ENCODE measurements at regions not wholly inside any gene's neighbourhood (a gene's known extent, or its start where the extent isn't known, plus 50 kb on each side); places are given as distances from the start of the nearest gene placed in this dataset.

DNA sequence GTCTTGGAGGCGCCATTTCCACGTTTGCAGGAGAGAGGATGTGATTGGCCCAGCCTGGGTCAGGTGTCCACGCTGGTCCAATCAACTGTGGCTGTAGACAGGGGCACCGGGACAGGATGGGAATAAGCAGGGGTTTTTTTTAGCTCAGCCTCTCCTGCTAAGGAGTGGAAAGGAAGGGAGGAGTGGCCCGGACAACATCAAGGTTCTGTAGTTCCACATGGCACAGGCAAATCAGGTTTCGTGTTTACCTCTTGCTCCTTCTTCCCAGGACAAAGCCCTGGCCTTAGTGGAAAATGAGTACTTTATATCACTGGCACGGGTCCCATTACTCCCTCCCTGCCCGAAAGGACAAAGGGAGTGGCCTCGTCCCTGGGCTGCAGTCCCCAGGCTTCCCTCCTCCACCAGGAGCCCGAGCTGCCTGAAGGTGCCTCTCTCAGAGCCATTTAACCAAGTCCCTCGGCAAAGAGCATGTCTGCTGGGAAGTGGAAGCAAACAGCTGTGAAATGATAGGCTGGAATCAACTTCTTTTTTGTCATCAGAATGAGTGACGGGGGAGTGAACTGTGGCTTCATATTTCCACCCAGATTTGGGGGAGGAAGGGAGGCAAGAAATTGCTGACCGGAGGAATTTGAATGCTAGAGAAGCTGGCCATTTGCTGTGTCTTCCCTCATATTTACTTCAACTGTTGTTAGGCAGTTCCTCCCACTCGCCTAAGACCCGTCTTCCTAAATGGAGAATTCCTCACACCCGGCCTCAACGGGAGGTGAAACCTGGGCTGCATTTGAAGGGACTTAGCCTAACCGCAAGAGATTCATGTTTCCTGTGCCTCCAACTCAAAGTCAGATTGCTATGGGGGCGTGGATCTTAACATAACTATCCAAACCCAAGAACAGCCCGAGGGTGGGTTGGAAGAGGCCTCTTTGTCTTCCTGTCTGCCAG, 84.9 kb upstream of the SLC44A3 start:
- peak; percentile 62 to 86 (median 79) for DNase-seq

DNA sequence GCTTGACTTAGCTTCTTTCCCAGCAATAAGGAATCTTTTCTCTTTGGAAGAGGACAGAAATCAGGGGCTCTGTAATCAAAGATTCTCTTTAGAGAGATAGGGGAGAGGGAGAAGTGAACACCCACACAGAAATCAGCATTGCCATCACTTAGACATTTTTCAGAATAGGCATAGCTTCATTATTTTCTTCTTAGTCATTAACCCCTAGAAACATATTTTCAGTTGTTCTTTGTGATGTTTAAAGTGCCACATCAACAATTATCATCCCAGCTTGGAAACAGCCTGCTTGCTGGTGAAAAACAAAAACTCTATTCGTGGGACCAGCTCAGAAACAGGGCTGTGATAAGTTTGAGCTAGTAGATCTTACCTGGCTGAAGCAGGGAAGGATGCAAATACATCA, 88.3 kb upstream of the SLC44A3 start:
- DNase-seq = no peak

DNA sequence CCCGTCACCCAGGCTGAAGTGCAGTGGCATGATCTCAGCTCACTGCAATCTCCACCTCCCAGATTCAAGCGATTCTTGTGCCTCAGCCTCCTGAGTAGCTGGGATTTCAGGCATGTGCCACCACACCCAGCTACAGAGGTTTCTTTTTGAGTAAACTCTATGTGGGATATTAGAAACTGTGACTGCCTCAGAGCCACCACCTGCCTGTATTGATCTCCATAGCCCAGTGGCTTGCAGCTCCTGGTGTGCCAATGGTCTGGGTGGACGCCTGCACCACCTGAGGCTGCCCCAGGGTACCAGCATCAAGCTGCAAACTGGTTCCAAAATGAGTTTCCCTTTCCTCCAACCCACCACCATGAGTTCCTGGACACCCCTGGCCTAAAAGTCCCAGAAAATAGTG, 89.7 kb upstream of the SLC44A3 start:
- no peak for DNase-seq

DNA sequence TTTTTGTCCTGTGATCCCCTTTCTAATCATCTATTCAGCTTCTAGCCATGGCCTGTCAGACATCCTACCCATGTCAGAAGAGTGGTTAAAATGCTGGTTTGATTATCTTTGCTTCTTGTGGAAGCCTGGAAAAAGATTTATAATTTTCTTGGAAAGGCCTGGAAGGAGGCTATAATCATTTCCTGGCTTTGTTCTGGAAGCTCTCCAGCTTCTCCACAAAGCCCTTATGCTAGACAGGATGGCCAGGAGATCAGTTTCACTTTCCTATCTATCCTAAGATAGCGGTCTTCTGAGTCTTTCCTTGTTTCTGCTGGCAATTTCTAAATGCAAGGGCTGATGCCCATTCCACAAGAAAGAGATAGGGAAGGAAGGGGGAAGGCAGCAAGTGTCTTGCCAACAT, 90.9 kb upstream of the SLC44A3 start:
- DNase-seq = no peak

DNA sequence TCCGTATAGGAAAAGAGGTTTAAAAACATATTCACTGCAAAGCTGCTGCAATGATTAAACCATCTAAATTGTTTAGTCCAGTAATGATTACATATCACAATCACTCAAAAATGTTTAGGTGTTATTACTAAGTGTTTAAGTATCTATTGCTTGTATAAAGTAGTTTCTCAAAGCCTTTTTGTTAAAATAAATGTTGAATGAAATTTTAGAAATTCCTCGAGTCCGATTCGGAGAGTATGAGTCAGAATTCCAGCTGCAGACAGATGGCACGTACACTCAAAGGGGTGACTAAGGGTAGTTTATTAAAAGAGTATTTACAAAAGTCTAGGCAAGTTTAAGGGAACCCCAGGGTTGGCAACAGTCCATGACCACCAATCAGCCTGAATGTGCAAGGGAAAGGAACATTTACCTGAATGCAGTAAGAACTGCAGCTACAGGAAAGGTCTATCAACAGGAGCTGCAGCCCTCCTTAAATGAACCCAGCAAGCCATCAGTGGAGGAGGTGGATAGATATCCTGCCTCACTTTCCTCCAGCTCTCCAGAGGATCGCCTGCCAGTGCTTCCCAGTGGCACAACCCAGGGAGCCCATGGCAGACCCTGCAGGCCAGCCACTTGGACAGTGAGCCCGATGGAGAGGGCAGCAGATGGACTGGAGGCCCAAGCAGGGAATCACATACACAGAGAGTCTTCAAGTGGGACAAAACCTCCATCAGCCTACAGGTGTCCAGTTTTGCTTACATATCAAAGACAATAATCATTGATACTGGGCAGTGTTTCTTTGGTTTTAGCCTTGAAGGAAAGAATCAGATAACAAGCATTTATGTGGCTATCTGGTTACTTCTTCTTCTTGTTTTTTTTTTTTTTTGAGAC, 92.1 kb upstream of the SLC44A3 start:
- peak in 1 of 4 experiments; percentile 39 for DNase-seq

DNA sequence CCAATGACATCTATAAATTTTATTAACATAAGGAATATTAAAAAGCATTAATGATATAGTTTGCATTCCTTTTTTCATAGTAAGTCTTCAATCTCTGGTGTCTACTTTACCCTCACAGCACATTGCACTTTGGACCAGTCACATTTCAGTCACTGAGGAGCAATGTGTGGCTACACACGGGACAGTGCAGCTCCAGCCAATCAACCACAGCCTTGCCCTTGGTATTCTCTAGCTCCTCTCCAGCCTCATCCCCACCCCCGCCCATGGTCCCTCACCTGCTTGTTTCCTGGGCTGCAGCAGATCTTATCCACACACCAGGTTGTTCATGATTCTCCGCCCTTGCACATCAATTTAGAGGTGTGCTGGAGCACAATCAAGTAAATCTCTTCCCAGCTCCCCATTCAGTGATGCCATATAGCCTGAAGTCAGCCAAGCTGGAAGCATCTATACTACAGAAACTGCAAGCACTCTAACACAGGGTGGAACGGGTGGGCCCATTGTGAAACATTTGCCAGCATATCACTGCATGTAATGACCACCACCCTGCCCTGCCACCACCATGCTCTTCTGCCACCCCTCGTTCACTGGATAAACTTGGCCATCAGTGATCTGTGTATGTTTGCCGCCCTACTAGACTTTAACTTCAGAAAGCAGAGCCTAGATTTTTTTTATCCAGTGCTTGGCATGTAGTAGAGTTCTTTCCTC, 93.0 kb upstream of the SLC44A3 start:
- no peak for DNase-seq

DNA sequence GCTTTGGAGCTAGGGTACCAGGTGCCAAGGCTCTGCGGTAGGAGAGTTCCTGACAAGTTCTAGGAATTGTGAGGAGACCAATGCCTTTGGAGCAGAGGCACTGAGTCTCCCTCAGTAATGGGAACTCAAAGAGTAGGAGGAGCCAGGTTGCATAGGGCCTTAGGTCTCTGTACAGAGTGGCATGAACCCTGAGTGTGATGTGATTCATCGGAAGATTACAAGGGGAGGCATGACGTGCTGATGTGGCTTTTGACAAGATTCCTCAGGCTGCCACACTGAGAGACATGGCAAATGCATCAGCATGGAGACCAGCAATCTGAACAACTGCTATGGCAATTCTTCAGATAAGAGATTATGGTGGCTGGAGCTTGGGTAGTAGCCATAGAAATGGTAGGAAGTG, 94.6 kb upstream of the SLC44A3 start:
- DNase-seq = peak in 3 of 4 experiments; percentile 31 to 55 (median 40)

DNA sequence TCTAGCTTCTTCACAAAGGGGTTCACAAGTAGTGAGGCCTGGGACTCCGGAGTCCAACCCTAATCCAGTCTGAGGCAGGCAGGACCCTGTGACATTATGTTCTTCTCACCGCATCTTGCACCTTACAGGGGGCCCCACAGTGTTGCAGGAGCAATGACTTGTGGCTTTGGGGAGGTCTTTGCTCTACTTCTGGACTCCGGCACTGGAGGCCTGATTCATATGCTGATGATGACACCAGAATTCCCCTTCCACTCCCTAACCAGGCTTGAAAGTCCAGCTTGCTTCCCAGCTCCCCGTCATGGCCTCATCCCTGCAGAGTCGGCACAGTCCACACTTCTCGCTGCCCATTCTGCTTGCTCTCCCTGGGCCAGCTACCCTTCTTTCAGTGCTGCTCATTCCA, 96.3 kb upstream of the SLC44A3 start:
- DNase-seq = peak in 3 of 4 experiments; percentile 33 to 47 (median 41)

DNA sequence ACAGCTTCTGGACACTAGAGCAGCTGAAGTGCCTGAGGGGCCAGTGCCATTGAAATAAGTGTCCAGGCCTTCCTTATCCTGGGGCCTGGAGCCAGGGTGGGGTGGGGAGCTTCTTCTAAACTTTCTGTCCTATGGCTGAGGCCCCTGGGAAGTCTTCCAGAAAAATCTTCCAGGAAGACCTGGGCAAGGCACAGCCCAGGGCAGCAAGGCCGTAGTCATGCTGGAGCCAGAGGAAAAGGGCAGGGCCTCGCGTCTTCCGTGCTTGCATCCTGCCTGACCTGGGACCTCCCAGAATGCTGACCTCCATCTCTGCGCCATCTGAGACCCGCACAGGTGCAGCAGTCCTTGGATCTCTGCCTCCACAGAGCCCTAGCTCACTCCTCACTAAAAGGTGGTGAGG, 96.7 kb upstream of the SLC44A3 start:
- no peak for DNase-seq

DNA sequence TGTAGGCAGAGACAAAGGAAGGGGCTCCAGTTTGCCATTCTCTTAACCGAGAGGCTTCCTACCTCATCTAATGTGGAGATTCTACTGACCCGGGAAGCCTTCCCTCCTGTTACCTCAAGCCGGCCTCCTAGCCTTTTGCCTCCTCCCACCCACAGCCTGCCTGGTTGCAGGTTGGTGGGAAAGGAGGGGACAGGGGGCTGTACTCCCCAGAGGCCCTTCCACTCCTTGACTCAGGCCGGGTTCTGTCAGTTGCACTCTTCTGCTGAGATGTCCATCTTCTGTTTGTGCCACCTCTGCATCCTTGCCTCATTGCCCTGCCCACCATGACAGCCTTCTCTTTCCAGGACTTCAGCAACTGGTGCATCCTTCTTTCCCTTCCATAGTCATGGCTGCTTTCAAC, 98.0 kb upstream of the SLC44A3 start:
- DNase-seq = no peak

DNA sequence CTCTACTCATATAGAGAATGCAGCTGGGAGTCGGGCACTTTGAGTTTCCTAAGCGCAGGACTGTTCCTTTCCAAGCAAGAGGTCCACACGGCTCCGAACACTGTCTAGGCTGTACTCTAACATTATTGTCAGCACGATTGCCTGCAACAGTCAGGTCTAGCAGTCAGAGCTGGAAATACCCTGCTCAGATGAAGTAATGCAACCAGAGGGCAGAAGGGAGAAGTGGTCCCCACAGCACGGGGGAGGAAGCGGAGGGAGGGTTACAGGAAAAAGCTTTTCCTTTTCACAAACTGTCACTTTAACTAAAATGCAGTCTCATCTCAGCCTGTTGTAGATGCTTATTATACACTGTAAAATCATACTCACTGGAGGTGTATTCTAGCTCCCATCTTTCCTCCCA, 98.9 kb upstream of the SLC44A3 start:
- peak; percentile 85 to 95 (median 93) for DNase-seq

DNA sequence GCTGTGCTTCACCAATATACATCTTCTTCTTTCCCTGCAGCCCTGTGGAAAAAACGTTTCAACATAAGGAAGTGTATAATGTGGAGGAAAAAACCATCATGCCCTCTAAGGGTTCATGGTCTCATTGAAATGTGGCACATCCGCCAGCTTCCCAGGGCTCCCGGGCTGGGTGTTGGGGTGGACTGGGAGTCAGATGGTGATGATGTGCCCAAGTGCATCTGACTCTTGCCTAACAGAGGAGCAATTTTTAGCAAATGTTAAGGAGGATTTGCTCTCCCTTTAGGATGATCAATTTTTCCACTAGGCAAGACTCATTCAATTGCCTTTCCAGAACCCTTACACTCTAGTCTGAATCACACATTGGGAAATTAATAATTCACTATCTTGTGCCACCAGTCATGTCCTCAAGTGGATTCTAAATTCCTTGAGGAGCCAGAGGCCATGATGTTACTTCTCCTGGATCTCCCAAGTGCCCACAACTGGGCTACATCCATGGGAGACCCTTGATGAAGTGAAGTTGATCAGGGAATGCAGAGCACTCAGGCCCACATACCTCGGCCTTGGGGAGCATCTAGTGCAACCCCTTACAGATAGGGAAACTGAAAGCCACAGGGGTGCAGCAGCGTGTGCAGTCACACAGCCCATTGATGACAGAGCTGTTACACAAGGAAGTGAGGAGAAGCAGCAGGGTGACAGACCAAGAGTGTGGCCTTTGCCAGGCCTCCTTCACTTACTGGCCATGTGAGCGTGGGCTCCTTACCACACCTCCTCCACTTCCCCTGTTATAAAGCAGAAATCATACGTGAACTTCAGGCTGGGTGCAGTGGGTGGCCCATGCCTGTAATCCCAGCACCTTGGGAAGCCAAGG, 100.0 kb upstream of the SLC44A3 start:
- DNase-seq = peak; percentile 84 to 96 (median 92)

DNA sequence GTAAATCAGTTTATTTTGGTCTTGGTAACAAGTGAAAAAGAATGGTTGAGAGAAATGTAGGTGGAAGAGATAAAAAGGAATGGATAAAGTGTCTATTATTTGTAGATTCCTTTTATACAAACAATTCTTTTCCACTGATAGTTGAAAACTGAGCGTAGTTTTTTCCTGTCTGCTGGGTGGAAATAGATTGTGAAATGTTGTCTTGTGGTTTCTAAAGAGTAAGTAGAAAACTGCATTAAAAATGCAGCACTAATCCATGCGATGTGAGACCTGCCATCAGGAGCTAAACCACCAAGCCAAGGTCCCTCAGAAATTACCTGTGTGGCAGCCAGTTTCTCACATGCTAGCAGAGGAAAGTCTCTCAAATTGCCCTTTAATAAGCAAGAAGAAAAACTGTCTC, 103.2 kb upstream of the SLC44A3 start:
- DNase-seq = peak in 2 of 4 experiments; percentile 51 to 65

DNA sequence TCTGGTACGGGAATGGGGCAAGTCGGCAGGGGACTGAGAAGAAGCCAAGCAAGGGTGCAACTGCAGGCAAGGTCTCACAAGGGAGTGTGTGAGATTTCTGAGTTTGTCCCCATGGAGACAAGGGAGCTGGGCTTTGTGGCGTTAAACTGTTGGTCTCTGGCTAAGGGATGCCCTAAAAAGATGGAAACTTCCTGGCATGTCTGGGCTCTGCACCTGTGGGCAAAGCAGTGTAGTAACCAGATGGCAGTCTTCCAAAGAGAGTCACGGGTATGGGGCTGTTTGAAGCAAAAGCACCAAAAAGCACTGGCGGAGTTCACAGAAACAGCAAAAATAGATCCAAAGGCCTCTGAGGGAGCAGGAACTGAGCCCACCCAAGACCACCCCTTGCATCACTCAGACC, 104.8 kb upstream of the SLC44A3 start:
- no peak for DNase-seq

DNA sequence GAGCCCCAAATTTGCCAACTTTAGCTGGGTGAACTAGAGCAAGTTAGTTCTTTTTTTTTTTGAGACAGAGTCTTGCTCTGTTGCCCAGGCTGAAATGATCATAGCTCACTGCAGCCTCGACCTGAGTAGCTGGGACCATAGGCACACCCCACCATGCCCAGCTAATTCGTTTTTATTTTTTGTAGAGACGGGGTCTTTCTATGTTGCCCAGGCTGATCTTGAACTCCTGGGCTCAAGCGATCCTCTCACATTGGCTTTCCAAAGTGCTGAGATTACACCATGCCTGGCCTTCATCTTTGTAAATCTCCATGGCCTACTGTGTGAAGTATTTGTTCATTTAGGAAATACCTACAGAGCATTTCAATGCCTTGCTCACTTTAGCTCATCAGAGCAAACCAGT, 105.6 kb upstream of the SLC44A3 start:
- DNase-seq = no peak

DNA sequence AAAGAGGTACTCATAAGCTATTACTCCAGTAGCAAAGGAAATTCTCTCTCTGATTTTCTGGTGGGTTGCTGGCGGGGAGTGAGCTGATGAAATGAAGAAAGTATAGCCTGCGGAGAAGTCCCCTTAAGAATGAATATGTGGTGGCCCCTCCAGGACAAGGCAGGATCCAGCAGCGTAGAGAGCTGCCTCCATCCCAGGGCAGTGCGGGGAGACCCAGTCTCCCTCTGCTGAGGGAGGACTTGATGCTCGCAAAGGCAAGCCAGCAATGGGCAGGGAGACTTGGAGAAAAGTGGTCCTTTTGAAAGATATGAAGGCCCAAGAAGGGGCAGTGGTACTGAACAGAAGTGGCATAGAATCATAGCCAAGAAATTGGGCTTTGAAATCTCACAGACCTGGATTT, 106.0 kb upstream of the SLC44A3 start:
- no peak for DNase-seq

DNA sequence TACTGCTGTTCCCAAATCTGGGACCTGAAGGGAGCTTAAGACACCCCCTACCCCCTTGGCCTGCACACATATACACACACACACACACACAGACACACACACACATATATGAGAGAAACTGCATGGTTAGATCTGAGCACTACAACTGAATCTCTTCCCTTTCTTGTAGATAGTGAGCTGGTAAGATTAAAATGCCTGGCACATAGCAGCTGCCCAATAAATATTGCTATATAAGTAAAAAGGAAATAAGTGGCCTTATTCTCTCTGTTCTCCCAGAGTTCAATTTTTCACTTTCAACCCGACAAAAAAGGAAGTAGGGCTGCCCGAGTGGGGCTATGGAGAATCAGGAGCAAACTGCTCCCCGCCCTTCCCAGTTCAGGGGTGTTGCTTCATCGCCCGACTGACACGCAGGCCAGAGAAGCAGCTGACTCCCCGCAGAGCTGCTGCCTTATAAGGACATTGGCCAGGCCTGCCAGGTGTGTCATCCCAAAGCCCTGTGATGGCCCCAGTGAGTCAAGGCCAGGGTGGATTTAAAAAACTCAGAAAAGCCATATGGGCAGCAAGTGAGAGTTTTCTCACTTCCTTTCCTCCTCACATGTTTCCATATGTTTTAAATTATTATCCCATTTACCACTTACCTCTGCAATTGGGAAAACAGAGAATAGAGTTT, 106.5 kb upstream of the SLC44A3 start:
- DNase-seq = peak; percentile 94 to 98 (median 96)

DNA sequence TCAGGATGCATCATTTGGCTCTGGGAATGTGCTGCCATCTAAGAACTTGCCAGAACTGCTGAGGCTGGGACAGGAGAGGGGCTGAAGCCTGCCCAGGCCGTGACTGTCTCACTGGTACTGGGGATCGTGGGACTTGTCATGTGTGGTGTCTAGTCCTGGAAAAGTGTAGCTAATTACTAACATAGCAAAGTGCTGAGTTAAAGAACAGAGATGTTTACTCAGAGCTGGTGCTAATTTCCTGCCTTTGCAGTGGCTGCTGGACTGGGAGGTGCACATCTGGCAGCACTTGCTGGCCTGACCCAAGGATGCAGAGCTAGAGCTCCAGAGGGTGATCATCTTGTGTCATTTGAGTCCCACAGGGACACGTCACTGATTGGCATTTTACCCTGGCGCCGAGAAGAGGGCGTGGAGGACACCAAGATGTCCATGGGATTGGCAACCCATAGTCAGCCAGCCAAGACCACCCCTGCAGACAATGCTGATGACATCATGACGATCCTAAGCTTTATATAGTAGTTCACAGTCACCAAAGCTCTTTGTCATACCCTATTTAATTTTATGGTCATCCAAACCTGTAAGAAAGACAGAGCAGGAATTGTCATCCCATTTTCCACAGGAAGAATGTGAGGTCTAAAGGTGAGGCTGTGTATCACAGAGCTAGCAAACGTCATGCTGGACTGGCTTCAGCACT, 110.1 kb upstream of the SLC44A3 start:
- no peak for DNase-seq

DNA sequence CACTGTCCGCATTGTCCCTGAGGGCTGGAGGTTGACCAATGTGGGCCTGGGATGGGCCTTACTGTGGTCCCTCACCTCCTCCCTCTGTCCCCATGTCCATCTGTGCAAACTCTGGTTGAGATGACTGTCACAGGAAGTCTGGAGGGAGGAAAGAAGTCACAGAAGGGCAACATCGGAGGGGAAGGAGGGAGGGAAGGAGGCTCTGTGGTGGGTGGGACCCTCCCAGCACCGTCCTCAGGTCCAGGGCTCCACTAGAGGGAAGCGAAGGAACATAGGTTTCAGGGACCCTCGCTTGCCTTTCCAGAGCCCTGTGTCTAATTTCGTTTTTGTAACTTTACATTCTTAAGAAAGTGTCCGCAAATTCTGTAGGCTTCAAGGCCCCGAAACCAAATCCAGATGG, 111.3 kb upstream of the SLC44A3 start:
- no peak for DNase-seq

DNA sequence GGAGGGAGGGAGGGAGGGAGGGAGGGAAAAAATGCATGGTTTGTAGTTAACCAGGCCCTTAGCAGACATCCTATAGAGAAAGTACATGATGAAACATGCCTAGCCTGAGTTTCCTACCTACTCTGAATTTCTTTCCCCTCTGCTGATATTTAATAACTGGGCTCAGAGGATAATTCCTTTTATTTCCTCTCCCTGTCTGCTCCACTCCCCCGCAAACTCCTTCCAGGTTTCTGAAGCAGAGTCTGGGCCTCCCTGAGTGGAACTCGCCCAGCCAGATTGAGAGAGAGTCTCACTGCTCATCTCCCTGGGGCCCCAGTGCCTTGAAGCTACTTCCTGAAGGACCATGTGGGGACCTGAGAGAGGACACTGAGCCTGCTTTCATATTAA, 111.9 kb upstream of the SLC44A3 start:
- no peak for DNase-seq
